ENCODE measurements at regions not wholly inside any gene's neighbourhood (a gene's known extent, or its start where the extent isn't known, plus 50 kb on each side); places are given as distances from the start of the nearest gene placed in this dataset.
"Not testable (repeated sequence)": the region's sequence is repeated elsewhere in the genome, so short reads cannot be mapped to it uniquely, and the experiment has no call there.

DNA sequence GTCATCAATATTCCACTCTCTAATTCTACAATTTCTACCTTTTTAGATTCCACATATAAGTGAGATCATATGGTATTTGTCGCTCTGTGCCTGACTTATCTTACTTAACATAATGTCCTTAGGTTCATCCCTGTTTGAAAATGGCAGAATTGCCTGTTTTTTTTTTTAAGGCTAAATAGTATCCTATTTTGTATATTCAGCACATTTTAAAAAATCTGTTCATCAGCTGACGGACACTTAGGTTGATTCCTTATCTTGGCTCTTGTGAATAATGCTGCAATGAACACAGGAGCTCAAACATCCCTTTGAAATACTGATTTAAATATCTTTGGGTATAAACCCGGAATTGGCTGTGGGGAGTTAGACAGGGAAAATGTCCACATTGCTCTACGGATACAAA lies 326.7 kb upstream of the THBS1 start:
- Histone ChIP-seq H3K27me3 (no peaks in the 10 kb centered on the region), H3K4me1 (no peaks in the 10 kb centered on the region), H3K36me3 (no peaks in the 10 kb centered on the region), H3K9me3 (no peaks in the 10 kb centered on the region), H3K4me3 (no peak overlapping the region), H3K27ac (no peak overlapping the region)
- intact Hi-C loops (cut with DNase I) = no loop called here
- no peak for DNase-seq (ENCODE audit: extremely low spot score in 2 of 2)
- TF ChIP-seq, protein P1, sequence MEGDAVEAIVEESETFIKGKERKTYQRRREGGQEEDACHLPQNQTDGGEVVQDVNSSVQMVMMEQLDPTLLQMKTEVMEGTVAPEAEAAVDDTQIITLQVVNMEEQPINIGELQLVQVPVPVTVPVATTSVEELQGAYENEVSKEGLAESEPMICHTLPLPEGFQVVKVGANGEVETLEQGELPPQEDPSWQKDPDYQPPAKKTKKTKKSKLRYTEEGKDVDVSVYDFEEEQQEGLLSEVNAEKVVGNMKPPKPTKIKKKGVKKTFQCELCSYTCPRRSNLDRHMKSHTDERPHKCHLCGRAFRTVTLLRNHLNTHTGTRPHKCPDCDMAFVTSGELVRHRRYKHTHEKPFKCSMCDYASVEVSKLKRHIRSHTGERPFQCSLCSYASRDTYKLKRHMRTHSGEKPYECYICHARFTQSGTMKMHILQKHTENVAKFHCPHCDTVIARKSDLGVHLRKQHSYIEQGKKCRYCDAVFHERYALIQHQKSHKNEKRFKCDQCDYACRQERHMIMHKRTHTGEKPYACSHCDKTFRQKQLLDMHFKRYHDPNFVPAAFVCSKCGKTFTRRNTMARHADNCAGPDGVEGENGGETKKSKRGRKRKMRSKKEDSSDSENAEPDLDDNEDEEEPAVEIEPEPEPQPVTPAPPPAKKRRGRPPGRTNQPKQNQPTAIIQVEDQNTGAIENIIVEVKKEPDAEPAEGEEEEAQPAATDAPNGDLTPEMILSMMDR (IDR thresholded peaks at IDR 0.05) = no peak
- TF ChIP-seq POLR2AphosphoS5 (IDR thresholded peaks at IDR 0.05; ENCODE audit: insufficient read depth in 1 of 2, low read depth in 1 of 2) (no peak), POLR2A (IDR thresholded peaks at IDR 0.05) (no peak)

DNA sequence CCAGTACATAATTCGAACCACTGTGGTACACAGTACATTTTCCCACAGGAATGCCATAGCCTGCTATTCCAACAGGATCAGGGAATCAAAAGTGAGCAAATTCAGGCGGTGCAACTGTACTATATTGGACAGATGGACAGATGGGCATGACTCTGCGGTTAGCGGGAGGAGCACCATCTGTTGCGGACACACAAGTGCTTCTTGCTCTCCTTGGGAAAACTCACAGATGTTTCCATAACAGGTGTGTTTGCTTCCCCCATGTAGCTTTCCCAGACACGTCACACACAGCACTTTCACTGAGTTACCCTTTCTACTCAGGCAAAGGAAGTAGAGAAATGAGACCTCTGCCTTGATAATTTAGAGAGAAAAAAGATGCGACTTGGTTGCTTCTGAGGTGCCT lies 325.1 kb upstream of the THBS1 start:
- TF ChIP-seq POLR2AphosphoS5 (IDR thresholded peaks at IDR 0.05; ENCODE audit: insufficient read depth in 1 of 2, low read depth in 1 of 2) = no peak
- no peak for TF ChIP-seq POLR2A (IDR thresholded peaks at IDR 0.05)
- TF ChIP-seq, protein P1 (IDR thresholded peaks at IDR 0.05) = no peak
- no peaks in the 10 kb centered on the region for H3K27me3 ChIP-seq
- no peaks in the 10 kb centered on the region for H3K36me3 ChIP-seq
- H3K27ac ChIP-seq = no peak overlapping the region
- H3K4me3 ChIP-seq = no peak overlapping the region
- intact Hi-C loops (cut with DNase I) = no loop called here
- no peaks in the 10 kb centered on the region for H3K9me3 ChIP-seq
- no peaks in the 10 kb centered on the region for H3K4me1 ChIP-seq
- no peak for DNase-seq (ENCODE audit: extremely low spot score in 2 of 2)

DNA sequence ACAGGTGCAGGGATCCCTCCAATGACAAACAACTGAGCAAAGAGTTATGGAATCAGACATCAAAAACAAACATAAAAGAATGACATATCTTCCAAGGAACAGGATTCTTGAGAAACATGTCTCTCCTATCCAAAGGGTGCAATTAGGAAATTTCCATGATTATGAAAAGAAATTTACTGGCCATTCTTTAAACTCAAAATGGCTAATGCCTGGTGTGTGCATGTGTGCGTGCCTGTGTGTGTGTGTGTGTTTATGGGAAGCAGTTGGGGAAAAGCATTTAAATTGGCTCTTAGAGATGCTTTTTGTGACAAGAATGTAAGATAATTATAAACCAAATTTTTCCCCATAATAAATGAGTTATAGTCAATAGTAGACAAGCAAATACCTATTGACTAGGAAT lies 320.5 kb upstream of the THBS1 start:
- H3K9me3 ChIP-seq = no peaks in the 10 kb centered on the region

DNA sequence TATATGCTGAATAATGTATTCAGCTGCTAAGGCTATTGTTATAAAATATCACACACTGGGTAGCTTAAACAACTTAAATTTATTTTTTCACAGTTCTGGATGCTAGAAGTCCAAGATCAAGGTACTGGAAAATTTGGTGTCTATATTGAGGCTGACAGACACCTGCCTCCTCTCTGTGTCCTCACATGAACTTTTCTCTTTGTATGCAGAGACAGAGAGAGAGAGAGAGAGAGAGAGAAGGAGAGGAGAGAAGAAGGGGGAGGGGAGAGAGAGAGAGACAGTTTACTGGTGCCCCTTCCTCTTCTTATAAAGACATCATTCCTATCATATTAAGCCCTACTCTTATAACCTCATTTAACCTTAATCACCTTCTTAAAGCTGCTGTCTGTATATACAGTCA lies 320.1 kb upstream of the THBS1 start:
- no peaks in the 10 kb centered on the region for H3K9me3 ChIP-seq
- no peak overlapping the region for H3K27ac ChIP-seq
- TF ChIP-seq, protein P1 (IDR thresholded peaks at IDR 0.05) = no peak
- TF ChIP-seq POLR2A (IDR thresholded peaks at IDR 0.05) = no peak
- no peak for TF ChIP-seq POLR2AphosphoS5 (IDR thresholded peaks at IDR 0.05; ENCODE audit: insufficient read depth in 1 of 2, low read depth in 1 of 2)
- H3K4me1 ChIP-seq = no peaks in the 10 kb centered on the region
- H3K36me3 ChIP-seq = no peaks in the 10 kb centered on the region
- intact Hi-C loops (cut with DNase I) = no loop called here
- H3K4me3 ChIP-seq = no peak overlapping the region
- H3K27me3 ChIP-seq = no peaks in the 10 kb centered on the region
- no peak for DNase-seq (ENCODE audit: extremely low spot score in 2 of 2)

More for the DNA sequence above, 320.5 kb upstream of the THBS1 start:
- intact Hi-C loops (cut with DNase I) = no loop called here
- Histone ChIP-seq H3K27me3 (no peaks in the 10 kb centered on the region), H3K27ac (no peak overlapping the region), H3K36me3 (no peaks in the 10 kb centered on the region), H3K4me3 (no peak overlapping the region), H3K4me1 (no peaks in the 10 kb centered on the region)
- TF ChIP-seq POLR2AphosphoS5 (IDR thresholded peaks at IDR 0.05; ENCODE audit: insufficient read depth in 1 of 2, low read depth in 1 of 2) (no peak), POLR2A (IDR thresholded peaks at IDR 0.05) (no peak)
- TF ChIP-seq, protein P1 (IDR thresholded peaks at IDR 0.05) = no peak
- no peak for DNase-seq (ENCODE audit: extremely low spot score in 2 of 2)

DNA sequence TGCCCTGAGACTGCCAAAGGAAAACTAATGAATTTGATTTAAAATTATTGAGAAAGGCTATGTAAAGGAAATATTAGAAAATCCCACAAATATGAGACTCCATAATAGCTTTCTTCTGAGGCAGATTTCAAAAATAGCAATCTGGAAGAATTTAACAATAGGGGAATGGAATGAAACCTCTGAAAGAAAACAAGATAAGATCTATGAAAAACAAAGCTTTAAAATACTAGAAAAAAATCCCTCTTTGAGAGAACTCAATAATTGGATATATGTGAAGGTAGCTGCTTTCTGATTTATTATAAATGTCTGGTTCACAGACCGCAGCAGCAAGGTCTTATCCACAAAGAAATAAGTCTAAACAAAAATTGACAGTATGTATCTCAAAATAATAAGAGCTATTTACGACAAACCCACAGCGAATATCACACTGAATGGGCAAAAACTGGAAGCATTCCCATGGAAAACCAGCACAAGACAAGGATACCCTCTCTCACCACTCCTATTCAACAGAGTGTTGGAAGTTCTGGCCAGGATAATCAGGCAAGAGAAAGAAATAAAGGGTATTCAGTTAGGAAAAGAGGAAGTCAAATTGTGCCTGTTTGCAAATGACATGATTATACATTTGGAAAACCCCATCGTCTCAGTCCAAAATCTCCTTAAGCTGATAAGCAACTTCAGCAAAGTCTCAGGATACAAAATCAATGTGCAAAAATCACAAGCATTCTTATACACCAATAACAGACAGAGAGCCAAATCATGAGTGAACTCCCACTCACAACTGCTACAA lies 319.3 kb upstream of the THBS1 start:
- H3K4me1 ChIP-seq; H3K9me3 ChIP-seq; H3K27me3 ChIP-seq; DNase-seq (ENCODE audit: extremely low spot score in 2 of 2); H3K27ac ChIP-seq; intact Hi-C loops (cut with DNase I); H3K36me3 ChIP-seq; H3K4me3 ChIP-seq: not testable (repeated sequence)

DNA sequence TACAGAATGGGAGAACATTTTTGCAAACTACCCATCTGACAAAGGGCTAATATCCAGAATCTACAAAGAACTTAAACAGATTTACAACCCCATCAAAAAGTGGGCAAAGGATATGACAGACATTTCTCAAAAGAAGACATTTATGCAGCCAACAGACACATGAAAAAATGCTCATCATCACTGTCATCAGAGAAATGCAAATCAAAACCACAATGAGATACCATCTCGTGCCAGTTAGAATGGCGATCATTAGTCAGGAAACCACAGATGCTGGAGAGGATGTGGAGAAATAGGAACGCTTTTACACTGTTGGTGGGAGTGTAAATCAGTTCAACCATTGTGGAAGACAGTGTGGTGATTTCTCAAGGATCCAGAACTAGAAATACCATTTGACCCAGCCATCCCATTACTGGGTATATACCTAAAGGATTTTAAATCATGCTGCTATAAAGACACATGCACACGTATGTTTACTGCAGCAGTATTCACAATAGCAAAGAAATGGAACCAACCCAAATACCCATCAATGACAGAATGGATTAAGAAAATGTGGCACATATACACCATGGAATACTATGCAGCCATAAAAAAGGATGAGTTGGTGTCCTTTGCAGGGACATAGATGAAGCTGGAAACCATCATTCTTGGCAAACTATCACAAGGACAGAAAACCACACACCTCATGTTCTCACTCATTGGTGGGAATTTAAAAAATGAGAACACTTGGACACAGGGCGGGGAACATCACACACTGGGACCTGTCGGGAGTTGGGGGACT lies 317.7 kb upstream of the THBS1 start:
- H3K9me3 ChIP-seq; H3K4me1 ChIP-seq; H3K27ac ChIP-seq; H3K36me3 ChIP-seq; H3K27me3 ChIP-seq; intact Hi-C loops (cut with DNase I); H3K4me3 ChIP-seq; DNase-seq (ENCODE audit: extremely low spot score in 2 of 2): not testable (repeated sequence)

All from vagina (tissue), 2 donors.